ENCODE measurements at regions not wholly inside any gene's neighbourhood (a gene's known extent, or its start where the extent isn't known, plus 50 kb on each side); places are given as distances from the start of the nearest gene placed in this dataset.

- TF ChIP-seq CTCF (IDR thresholded peaks at IDR 0.05): no peak
- Histone ChIP-seq H3K4me3 (no peak overlapping the region), H3K9me3 (no peaks in the 10 kb centered on the region), H3K27ac (no peak overlapping the region), H3K36me3 (no peaks in the 10 kb centered on the region), H3K27me3 (no peaks in the 10 kb centered on the region), H3K4me1 (no peaks in the 10 kb centered on the region)
- ATAC-seq (no peak), FAIRE-seq (no peak), DNase-seq (no peak)
- 74 to 79% methylated on average over 7 of the region's 7 CpGs for WGBS, 2 donors
- intact Hi-C loops (cut with DNase I): no loop called here
Observed at GRCh38 chr2:15881120-15881433, 59.3 kb upstream of the MYCN start.

GRCh38 chr2:15881676-15882075 is 58.7 kb upstream of the MYCN start:
- no peak overlapping the region for H3K4me3 ChIP-seq
- no peak overlapping the region for H3K27ac ChIP-seq
- no peak for ATAC-seq
- H3K36me3 ChIP-seq: no peaks in the 10 kb centered on the region
- no peak for DNase-seq
- no peaks in the 10 kb centered on the region for H3K9me3 ChIP-seq
- no peaks in the 10 kb centered on the region for H3K27me3 ChIP-seq
- intact Hi-C loops (cut with DNase I): no loop called here
- 62 to 78% methylated on average over 2 of the region's 2 CpGs for WGBS, 2 donors
- TF ChIP-seq CTCF (IDR thresholded peaks at IDR 0.05): no peak
- no peak for FAIRE-seq
- no peaks in the 10 kb centered on the region for H3K4me1 ChIP-seq

GRCh38 chr2:15882761-15883497 is 57.4 kb upstream of the MYCN start:
- H3K4me1 ChIP-seq: no peaks in the 10 kb centered on the region
- H3K36me3 ChIP-seq: no peaks in the 10 kb centered on the region
- no peak for ATAC-seq
- H3K4me3 ChIP-seq: no peak overlapping the region
- 82 to 86% methylated on average over 5 of the region's 5 CpGs for WGBS, 2 donors
- TF ChIP-seq CTCF (IDR thresholded peaks at IDR 0.05): no peak
- H3K27ac ChIP-seq: no peak overlapping the region
- no peak for FAIRE-seq
- no peaks in the 10 kb centered on the region for H3K9me3 ChIP-seq
- no peak for DNase-seq
- intact Hi-C loops (cut with DNase I): no loop called here
- H3K27me3 ChIP-seq: no peaks in the 10 kb centered on the region

GRCh38 chr2:15883684-15884083 is 56.7 kb upstream of the MYCN start:
- H3K4me1 ChIP-seq: no peaks in the 10 kb centered on the region
- no peak for TF ChIP-seq CTCF (IDR thresholded peaks at IDR 0.05)
- no peak for FAIRE-seq
- intact Hi-C loops (cut with DNase I): no loop called here
- 65 to 74% methylated on average over 2 of the region's 2 CpGs for WGBS, 2 donors
- H3K27me3 ChIP-seq: no peaks in the 10 kb centered on the region
- H3K4me3 ChIP-seq: no peak overlapping the region
- H3K27ac ChIP-seq: no peak overlapping the region
- no peak for ATAC-seq
- no peaks in the 10 kb centered on the region for H3K36me3 ChIP-seq
- no peaks in the 10 kb centered on the region for H3K9me3 ChIP-seq
- no peak for DNase-seq

- no peak for DNase-seq
- no peaks in the 10 kb centered on the region for H3K4me1 ChIP-seq
- ATAC-seq: no peak
- intact Hi-C loops (cut with DNase I): no loop called here
- no peak for FAIRE-seq
- H3K27ac ChIP-seq: no peak overlapping the region
- no peaks in the 10 kb centered on the region for H3K36me3 ChIP-seq
- no peak overlapping the region for H3K4me3 ChIP-seq
- no peaks in the 10 kb centered on the region for H3K27me3 ChIP-seq
- no peaks in the 10 kb centered on the region for H3K9me3 ChIP-seq
- no peak for TF ChIP-seq CTCF (IDR thresholded peaks at IDR 0.05)
- 85 to 94% methylated on average over 2 of the region's 2 CpGs for WGBS, 2 donors
Observed at GRCh38 chr2:15884790-15885189, 55.6 kb upstream of the MYCN start.
